T-helper 1 cell treated with Interleukin-12 subunit alpha and Interleukin-12 subunit beta and Interleukin-4 antibody, amounts not matched to agents 30 μg/mL and 1 μg/mL, for 36 hours (primary cell): ENCODE measurements at regions not wholly inside any gene's neighbourhood (a gene's known extent, or its start where the extent isn't known, plus 50 kb on each side); places are given as distances from the start of the nearest gene placed in this dataset.

Experiments
- H3K27ac Mint-ChIP-seq: one replicate; pipeline ENCODE4 v1.8.0; 2021; ENCODE audit warnings: mild to moderate bottlenecking, mixed read lengths
- H3K27me3 Mint-ChIP-seq: one replicate; pipeline ENCODE4 v1.8.0; 2021; ENCODE audit warnings: low read depth, mixed read lengths
- H3K36me3 Mint-ChIP-seq: one replicate; pipeline ENCODE4 v1.8.0; 2021; ENCODE audit warnings: low read depth, mixed read lengths
- H3K4me1 Mint-ChIP-seq: one replicate; pipeline ENCODE4 v1.8.0; 2021; ENCODE audit warnings: low read depth, mixed read lengths
- H3K4me3 Mint-ChIP-seq: one replicate; pipeline ENCODE4 v1.8.0; 2021; ENCODE audit warnings: mild to moderate bottlenecking, moderate library complexity, mixed read lengths
- H3K9me3 Mint-ChIP-seq: one replicate; pipeline ENCODE4 v1.8.0; 2021; ENCODE audit warnings: mixed read lengths

DNA sequence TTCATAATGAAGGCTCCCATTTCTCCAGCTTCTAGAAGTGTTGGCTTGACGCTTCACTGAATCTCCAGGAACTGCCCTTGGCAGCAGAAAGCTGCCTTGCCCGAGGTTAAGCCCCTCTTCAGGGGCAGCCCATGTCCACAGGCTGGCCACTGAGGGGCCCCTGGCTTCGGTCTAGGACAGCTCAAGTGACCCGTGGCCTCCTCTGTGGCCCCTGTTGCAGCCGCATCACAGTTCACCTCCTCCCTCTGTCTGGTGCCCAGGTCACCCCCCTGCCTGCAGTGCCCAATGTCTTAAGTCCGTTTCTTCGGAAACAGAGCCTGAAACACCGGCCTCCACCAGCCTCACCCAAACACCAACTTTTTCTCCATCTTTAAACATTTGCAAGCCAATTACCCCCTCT is 279.2 kb upstream of the MKI67 start:
- Mint-ChIP-seq H3K27me3 (no peaks in the 10 kb centered on the region), H3K4me1 (no peaks in the 10 kb centered on the region), H3K9me3 (peaks cover 9% of the 10 kb centered on the region), H3K4me3 (no peak overlapping the region), H3K36me3 (no peaks in the 10 kb centered on the region), H3K27ac (no peak overlapping the region)

DNA sequence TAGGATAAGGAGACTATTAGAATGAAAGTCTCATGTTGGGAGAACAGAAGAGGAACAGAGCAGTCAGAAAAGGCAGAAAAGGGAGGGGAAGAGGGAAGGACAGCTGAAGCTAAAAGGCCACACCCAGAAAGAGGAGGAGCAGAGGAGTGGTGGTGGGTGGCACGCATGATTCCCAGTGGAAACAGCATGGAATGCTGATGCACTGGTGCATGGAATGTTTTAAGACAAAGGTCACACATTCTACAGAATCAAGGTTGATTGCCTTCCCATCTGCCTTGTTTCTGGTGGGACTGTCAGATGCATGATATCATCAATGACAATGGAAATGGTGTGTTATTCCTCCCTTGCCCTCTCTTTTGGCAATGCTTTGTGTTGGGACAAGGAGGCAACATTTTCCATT is 285.4 kb upstream of the MKI67 start:
- H3K4me1 Mint-ChIP-seq: no peaks in the 10 kb centered on the region
- H3K36me3 Mint-ChIP-seq: no peaks in the 10 kb centered on the region
- H3K4me3 Mint-ChIP-seq: no peak overlapping the region
- no peak overlapping the region for H3K27ac Mint-ChIP-seq
- no peaks in the 10 kb centered on the region for H3K9me3 Mint-ChIP-seq
- no peaks in the 10 kb centered on the region for H3K27me3 Mint-ChIP-seq

DNA sequence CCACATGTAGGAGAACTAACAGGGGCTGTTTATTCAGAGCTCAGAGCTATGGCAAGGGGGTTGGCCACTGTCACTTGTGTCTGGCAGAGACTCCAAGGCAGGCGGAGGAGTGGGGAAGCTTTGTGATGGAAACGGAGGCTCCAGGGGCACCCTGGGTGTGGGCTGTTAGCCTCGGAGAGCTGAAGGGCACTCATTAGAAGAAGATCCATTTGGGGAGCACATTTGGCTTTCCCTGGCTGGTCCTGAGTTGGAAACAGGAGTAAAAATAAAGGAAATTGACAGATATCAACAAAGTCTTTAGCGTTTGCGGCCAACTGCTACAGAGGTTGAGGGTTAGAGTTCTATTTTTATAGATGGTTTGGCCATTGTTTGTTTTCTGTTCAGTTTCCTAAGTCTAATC is 288.3 kb upstream of the MKI67 start:
- Mint-ChIP-seq H3K27me3 (no peaks in the 10 kb centered on the region), H3K4me3 (no peak overlapping the region), H3K9me3 (no peaks in the 10 kb centered on the region), H3K27ac (no peak overlapping the region), H3K4me1 (no peaks in the 10 kb centered on the region), H3K36me3 (no peaks in the 10 kb centered on the region)

GRCh38 chr10:128416231-128416630 is 290.0 kb upstream of the MKI67 start:
- Mint-ChIP-seq H3K4me1 (no peaks in the 10 kb centered on the region), H3K4me3 (no peak overlapping the region), H3K9me3 (no peaks in the 10 kb centered on the region), H3K36me3 (no peaks in the 10 kb centered on the region), H3K27ac (no peak overlapping the region), H3K27me3 (no peaks in the 10 kb centered on the region)

DNA sequence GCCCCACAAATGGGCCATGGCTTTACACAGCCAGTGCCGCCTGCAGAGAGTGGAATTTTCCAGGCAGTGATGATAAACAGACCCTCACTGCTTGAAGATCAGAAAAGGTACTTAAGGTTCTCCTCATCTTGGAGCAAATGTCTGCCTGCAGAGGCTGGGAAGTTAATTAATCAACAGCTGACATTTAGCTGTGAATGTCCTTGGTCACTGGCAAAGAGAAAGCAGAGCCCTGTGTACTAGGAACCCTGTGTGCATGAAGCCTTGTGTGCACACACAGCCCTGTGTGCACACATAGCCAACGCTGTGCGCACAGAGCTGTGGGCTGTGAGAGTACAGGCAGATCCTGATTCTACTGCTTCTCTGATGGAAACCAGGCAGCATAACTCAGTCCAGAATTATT is 291.6 kb upstream of the MKI67 start:
- Mint-ChIP-seq H3K27me3 (no peaks in the 10 kb centered on the region), H3K4me3 (no peak overlapping the region), H3K4me1 (no peaks in the 10 kb centered on the region), H3K36me3 (no peaks in the 10 kb centered on the region), H3K9me3 (no peaks in the 10 kb centered on the region), H3K27ac (no peak overlapping the region)

DNA sequence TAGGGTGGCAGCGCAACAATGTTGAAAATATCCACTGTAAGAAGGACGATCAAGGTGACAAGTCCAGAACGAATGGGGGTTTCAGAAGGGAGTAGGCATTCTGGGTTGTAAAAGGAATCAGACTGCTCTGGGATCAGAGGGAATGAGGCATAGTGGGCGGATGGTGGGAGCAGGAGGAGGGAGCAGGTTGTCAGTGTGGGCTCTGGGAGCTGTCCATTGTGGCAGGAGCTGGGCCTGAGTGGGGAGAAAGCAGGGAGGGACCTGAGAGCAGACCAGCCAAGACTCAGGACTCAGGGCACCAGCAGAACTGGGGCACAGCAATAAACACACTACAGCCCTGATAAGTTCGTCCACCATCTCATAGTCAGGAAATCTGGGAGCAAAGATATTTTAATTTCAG is 292.6 kb upstream of the MKI67 start:
- Mint-ChIP-seq H3K27me3 (no peaks in the 10 kb centered on the region), H3K4me3 (no peak overlapping the region), H3K9me3 (no peaks in the 10 kb centered on the region), H3K36me3 (no peaks in the 10 kb centered on the region), H3K4me1 (no peaks in the 10 kb centered on the region), H3K27ac (no peak overlapping the region)

DNA sequence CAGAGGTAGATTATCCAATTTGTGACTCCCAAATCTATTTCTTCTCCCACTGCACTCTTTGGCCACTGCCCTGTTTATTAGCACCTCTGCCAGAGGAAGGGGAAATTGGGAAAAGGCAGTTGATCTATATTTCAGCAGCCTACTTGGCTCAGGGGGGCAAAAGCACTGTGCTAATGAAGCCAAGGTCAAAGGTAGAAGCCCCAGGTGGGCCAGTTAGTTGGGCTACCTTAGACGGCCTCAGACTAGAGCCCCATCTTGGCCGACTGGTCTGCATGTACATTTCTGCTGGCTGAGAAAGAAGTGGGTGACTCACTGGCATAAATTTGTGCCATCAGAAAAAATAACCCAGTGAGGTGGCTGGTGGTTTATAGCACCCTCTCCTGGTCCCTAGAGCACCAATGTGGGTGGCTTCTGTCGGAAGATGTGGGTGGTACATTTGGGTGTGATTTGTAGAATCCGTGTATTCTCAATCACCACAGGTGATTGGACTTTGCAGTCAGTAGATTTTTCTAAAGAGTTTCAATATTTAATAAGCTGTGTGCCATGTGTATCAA is 293.3 kb upstream of the MKI67 start:
- no peak overlapping the region for H3K4me3 Mint-ChIP-seq
- no peaks in the 10 kb centered on the region for H3K27me3 Mint-ChIP-seq
- H3K9me3 Mint-ChIP-seq: no peaks in the 10 kb centered on the region
- no peaks in the 10 kb centered on the region for H3K36me3 Mint-ChIP-seq
- no peak overlapping the region for H3K27ac Mint-ChIP-seq
- no peaks in the 10 kb centered on the region for H3K4me1 Mint-ChIP-seq

GRCh38 chr10:128420623-128421022 is 294.4 kb upstream of the MKI67 start:
- no peaks in the 10 kb centered on the region for H3K27me3 Mint-ChIP-seq
- no peaks in the 10 kb centered on the region for H3K4me1 Mint-ChIP-seq

DNA sequence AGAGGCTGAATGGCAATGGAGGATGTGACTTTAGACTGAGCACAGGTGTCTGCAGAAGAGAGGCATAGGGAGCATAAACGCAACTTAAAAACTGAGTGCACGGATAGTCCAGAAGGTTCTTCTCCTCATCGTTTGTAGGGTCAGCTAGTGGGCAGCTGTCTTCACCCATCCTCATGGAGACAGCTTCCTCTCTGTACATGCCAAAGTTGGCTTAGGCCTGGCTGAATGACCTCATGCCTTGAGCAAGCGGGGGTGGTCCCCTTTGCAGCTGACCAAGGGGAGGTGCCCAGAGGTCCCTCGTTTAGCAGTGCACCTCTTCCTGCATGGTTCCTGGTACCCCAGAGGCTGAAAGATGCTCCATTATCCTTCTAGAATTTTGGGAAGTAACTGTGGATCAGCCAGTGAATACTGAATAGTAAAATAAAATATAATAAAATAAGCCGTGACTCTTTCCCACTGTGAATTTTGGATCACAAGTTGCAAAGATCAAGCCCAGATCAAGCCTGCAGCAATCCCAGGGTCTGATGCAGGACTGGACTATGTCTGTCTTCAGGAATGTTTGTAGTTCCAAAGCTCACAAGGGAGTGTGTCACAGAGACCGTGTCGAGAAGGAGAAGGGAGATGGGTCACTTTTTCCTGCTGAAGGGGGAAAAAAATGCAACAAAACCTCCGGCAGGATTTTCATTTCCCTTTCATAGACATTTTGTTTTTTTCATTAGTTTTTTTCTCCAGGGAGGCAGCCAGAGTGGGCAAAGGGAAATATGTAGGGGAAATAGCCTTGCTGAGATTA is 295.3 kb upstream of the MKI67 start:
- no peaks in the 10 kb centered on the region for H3K36me3 Mint-ChIP-seq
- H3K4me1 Mint-ChIP-seq: no peaks in the 10 kb centered on the region

More at GRCh38 chr10:128420623-128421022, 294.4 kb upstream of the MKI67 start:
- Mint-ChIP-seq H3K36me3 (no peaks in the 10 kb centered on the region), H3K27ac (no peak overlapping the region), H3K4me3 (no peak overlapping the region), H3K9me3 (no peaks in the 10 kb centered on the region)

GRCh38 chr10:128422190-128422589 is 296.0 kb upstream of the MKI67 start:
- Mint-ChIP-seq H3K4me3 (no peak overlapping the region), H3K27ac (no peak overlapping the region), H3K27me3 (no peaks in the 10 kb centered on the region), H3K36me3 (no peaks in the 10 kb centered on the region), H3K4me1 (no peaks in the 10 kb centered on the region), H3K9me3 (no peaks in the 10 kb centered on the region)

More for the DNA sequence above, 295.3 kb upstream of the MKI67 start:
- H3K27me3 Mint-ChIP-seq: no peaks in the 10 kb centered on the region
- H3K27ac Mint-ChIP-seq: no peak overlapping the region
- H3K4me3 Mint-ChIP-seq: no peak overlapping the region
- no peaks in the 10 kb centered on the region for H3K9me3 Mint-ChIP-seq

GRCh38 chr10:128422999-128423398 is 296.8 kb upstream of the MKI67 start:
- no peak overlapping the region for H3K27ac Mint-ChIP-seq
- H3K9me3 Mint-ChIP-seq: no peaks in the 10 kb centered on the region
- no peaks in the 10 kb centered on the region for H3K27me3 Mint-ChIP-seq
- no peaks in the 10 kb centered on the region for H3K36me3 Mint-ChIP-seq
- H3K4me1 Mint-ChIP-seq: no peaks in the 10 kb centered on the region
- no peak overlapping the region for H3K4me3 Mint-ChIP-seq

GRCh38 chr10:128429321-128429720 is 303.1 kb upstream of the MKI67 start:
- Mint-ChIP-seq H3K27ac (no peak overlapping the region), H3K27me3 (no peaks in the 10 kb centered on the region), H3K4me3 (no peak overlapping the region), H3K9me3 (no peaks in the 10 kb centered on the region), H3K4me1 (no peaks in the 10 kb centered on the region), H3K36me3 (no peaks in the 10 kb centered on the region)

GRCh38 chr10:128429835-128430513 is 303.8 kb upstream of the MKI67 start:
- no peaks in the 10 kb centered on the region for H3K9me3 Mint-ChIP-seq
- H3K27ac Mint-ChIP-seq: no peak overlapping the region
- H3K4me3 Mint-ChIP-seq: no peak overlapping the region
- no peaks in the 10 kb centered on the region for H3K36me3 Mint-ChIP-seq
- H3K4me1 Mint-ChIP-seq: no peaks in the 10 kb centered on the region
- no peaks in the 10 kb centered on the region for H3K27me3 Mint-ChIP-seq

- H3K4me3 Mint-ChIP-seq: no peak overlapping the region
- H3K9me3 Mint-ChIP-seq: no peaks in the 10 kb centered on the region
- H3K4me1 Mint-ChIP-seq: no peaks in the 10 kb centered on the region
- no peaks in the 10 kb centered on the region for H3K27me3 Mint-ChIP-seq
- H3K27ac Mint-ChIP-seq: no peak overlapping the region
- no peaks in the 10 kb centered on the region for H3K36me3 Mint-ChIP-seq
Measured at GRCh38 chr10:128431083-128431482, 304.9 kb upstream of the MKI67 start.

- Mint-ChIP-seq H3K27ac (no peak overlapping the region), H3K36me3 (no peaks in the 10 kb centered on the region), H3K27me3 (no peaks in the 10 kb centered on the region), H3K4me1 (no peaks in the 10 kb centered on the region), H3K9me3 (no peaks in the 10 kb centered on the region), H3K4me3 (no peak overlapping the region)
Measured at GRCh38 chr10:128431506-128431905, 305.3 kb upstream of the MKI67 start.
